ENCODE measurements at regions not wholly inside any gene's neighbourhood (a gene's known extent, or its start where the extent isn't known, plus 50 kb on each side); places are given as distances from the start of the nearest gene placed in this dataset.

- no peak overlapping the region for H3K27ac Mint-ChIP-seq
- no peak overlapping the region for H3K4me3 Mint-ChIP-seq
- H3K4me1 Mint-ChIP-seq: no peaks in the 10 kb centered on the region
- no peak for DNase-seq
- no peaks in the 10 kb centered on the region for H3K36me3 Mint-ChIP-seq
- no peaks in the 10 kb centered on the region for H3K27me3 Mint-ChIP-seq
- H3K9me3 Mint-ChIP-seq: peaks cover 5% of the 10 kb centered on the region
Observed at GRCh38 chr5:167466992-167467391, 824.5 kb upstream of the WWC1 start.

DNA sequence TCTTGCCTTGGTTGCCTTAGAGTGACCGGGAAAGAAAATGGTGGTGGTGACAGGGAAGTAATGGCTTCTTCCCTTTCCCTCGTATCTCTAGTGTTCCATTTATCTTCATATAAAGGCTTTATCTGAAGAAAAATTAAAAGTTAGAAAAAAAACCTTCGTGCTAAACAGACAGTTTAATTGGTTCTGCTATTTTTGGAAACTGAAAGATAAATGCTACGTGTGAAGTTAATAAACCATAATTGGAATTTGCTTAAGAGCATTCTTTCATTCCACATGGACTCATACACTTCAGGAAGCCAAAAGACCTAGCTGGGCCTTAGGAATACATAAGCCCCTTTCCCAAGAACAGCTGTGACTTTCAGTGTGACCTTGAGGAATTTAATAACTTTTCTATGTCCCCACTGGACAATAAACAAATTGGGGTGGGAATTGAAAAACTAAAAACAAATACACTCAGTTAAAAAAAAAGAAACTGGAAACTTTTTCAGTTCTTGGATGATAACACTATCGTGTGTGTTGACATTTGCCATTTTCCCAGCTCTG, 818.8 kb upstream of the WWC1 start:
- H3K4me1 Mint-ChIP-seq: no peaks in the 10 kb centered on the region
- H3K27ac Mint-ChIP-seq: no peak overlapping the region
- no peaks in the 10 kb centered on the region for H3K27me3 Mint-ChIP-seq
- H3K4me3 Mint-ChIP-seq: no peak overlapping the region
- H3K36me3 Mint-ChIP-seq: no peaks in the 10 kb centered on the region
- H3K9me3 Mint-ChIP-seq: no peaks in the 10 kb centered on the region
- no peak for DNase-seq

GRCh38 chr5:167478188-167478587, 813.3 kb upstream of the WWC1 start:
- no peak for DNase-seq
- Mint-ChIP-seq H3K27ac (no peak overlapping the region), H3K4me3 (no peak overlapping the region), H3K36me3 (no peaks in the 10 kb centered on the region), H3K4me1 (no peaks in the 10 kb centered on the region), H3K27me3 (no peaks in the 10 kb centered on the region), H3K9me3 (no peaks in the 10 kb centered on the region)

DNA sequence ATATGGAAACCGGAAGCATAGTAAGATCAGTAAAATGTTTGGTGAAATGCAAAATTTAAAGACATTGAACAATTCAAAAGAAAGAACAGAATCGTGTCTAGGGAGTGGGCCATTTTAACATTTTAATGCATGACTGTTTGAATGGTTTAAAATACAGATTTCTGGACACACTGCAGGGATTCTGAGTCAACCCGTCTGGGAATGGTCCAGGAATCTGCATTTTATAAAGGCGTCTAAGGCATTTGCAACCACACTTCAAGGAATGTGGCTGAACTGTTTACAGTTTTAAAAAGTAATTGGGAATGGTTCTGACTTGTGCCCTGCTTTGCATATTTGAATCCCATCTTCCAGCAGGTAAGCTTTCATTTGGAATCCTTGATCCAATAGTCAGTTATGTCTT, 811.7 kb upstream of the WWC1 start:
- no peaks in the 10 kb centered on the region for H3K9me3 Mint-ChIP-seq
- no peak overlapping the region for H3K27ac Mint-ChIP-seq
- no peaks in the 10 kb centered on the region for H3K27me3 Mint-ChIP-seq
- no peak for DNase-seq
- H3K36me3 Mint-ChIP-seq: no peaks in the 10 kb centered on the region
- H3K4me3 Mint-ChIP-seq: no peak overlapping the region
- H3K4me1 Mint-ChIP-seq: no peaks in the 10 kb centered on the region

DNA sequence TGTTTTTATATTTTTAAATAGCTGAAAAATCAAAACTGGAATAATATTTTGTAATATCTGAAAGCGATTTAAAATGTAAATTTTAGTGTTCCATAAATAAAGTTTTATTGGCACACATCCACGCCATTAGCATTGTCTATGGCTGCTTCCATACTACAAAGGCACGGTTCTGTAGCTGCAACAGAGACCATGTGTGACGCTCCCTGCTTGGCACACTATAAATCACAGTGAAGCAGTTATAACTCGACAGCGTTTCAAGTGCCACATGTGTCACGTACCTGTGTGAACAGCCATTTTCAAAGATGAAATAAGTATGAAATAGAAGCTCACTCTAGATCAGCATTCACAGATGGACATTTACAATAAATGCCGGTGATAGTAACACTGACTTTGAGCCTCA, 810.1 kb upstream of the WWC1 start:
- no peak overlapping the region for H3K4me3 Mint-ChIP-seq
- H3K4me1 Mint-ChIP-seq: no peaks in the 10 kb centered on the region
- no peaks in the 10 kb centered on the region for H3K36me3 Mint-ChIP-seq
- H3K27ac Mint-ChIP-seq: no peak overlapping the region
- H3K9me3 Mint-ChIP-seq: no peaks in the 10 kb centered on the region
- DNase-seq: no peak
- H3K27me3 Mint-ChIP-seq: no peaks in the 10 kb centered on the region

- H3K27me3 Mint-ChIP-seq: no peaks in the 10 kb centered on the region
- no peaks in the 10 kb centered on the region for H3K4me1 Mint-ChIP-seq
- no peaks in the 10 kb centered on the region for H3K9me3 Mint-ChIP-seq
- no peak for DNase-seq
- H3K4me3 Mint-ChIP-seq: no peak overlapping the region
- no peaks in the 10 kb centered on the region for H3K36me3 Mint-ChIP-seq
- H3K27ac Mint-ChIP-seq: no peak overlapping the region
Observed at GRCh38 chr5:167482555-167482954, 808.9 kb upstream of the WWC1 start.

DNA sequence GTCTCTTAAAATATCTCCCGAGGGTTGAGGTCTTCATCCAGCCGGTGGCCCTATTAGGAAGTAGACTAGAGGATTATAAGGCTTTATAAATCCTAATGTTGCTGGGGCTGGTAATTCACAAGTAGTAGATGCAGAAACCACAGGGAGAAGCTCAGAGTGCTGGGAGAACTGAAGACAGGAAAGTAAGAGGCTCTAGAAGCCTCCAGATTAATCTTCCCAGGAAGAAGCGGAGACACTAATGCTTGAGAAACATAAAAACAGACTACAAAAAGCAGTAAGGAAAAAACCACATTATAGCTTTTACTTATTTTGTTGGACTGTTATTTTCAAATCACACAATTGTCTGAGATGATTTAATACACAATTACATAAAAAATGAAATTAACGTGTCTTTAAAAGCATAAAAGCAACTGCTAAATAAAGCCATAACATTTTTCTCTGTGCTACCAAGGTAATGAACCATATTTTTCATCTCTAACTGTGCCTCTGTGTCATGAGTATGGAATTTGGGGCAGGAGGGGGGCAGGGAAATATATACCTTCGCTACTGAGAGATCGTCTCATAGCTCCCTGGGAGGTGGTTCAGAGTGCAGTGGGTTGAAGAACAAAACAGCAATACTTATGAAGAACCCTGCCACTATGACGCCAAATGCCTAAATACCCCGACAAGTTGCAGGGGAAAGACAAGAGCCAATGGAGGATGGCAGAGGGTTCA, 806.2 kb upstream of the WWC1 start:
- Mint-ChIP-seq H3K9me3 (peaks cover 1% of the 10 kb centered on the region), H3K4me3 (no peak overlapping the region), H3K36me3 (no peaks in the 10 kb centered on the region), H3K27me3 (no peaks in the 10 kb centered on the region), H3K4me1 (no peaks in the 10 kb centered on the region), H3K27ac (no peak overlapping the region)
- DNase-seq: no peak

DNA sequence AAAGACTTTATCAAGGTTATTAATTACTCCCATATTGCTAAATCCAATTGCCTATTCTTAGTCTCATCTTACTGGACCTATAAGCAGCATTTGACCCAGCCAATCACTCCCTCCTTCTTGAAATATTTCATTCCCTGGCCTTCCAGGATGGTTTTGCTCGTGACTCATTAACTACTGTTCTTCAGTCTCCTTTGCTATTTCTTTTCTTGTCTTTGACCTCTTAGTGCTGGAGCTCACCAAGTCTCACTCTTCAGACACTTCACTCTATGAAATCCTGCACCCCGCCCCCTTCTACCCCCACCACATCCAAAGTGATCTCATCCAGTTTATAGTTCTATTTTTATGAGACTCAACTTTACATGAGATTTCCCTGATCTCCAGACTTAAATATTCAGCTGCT, 803.1 kb upstream of the WWC1 start:
- no peak overlapping the region for H3K27ac Mint-ChIP-seq
- H3K9me3 Mint-ChIP-seq: peaks cover 1% of the 10 kb centered on the region
- no peaks in the 10 kb centered on the region for H3K4me1 Mint-ChIP-seq
- no peak for DNase-seq
- no peak overlapping the region for H3K4me3 Mint-ChIP-seq
- H3K27me3 Mint-ChIP-seq: no peaks in the 10 kb centered on the region
- H3K36me3 Mint-ChIP-seq: no peaks in the 10 kb centered on the region

DNA sequence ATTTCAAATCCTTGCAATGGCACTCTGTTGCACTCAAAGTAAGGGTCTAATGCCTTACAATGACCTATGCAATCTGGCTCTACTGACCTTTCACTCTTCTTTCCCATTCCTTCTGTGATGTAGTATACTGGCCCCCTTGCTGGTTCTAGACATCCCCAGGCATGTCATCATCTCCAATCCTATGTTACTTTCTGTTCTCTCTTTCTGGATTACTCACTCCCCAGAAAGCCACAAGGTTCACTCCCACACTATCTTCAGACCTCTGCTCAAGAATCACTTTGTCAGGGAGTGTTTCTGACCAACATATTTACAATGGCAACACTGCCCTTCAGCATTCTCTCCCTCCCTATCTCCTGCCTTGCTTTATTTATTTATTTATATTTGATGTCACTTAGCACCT, 802.2 kb upstream of the WWC1 start:
- H3K36me3 Mint-ChIP-seq: no peaks in the 10 kb centered on the region
- peaks cover 1% of the 10 kb centered on the region for H3K9me3 Mint-ChIP-seq
- DNase-seq: no peak
- H3K4me3 Mint-ChIP-seq: no peak overlapping the region
- H3K4me1 Mint-ChIP-seq: no peaks in the 10 kb centered on the region
- H3K27ac Mint-ChIP-seq: no peak overlapping the region
- no peaks in the 10 kb centered on the region for H3K27me3 Mint-ChIP-seq

DNA sequence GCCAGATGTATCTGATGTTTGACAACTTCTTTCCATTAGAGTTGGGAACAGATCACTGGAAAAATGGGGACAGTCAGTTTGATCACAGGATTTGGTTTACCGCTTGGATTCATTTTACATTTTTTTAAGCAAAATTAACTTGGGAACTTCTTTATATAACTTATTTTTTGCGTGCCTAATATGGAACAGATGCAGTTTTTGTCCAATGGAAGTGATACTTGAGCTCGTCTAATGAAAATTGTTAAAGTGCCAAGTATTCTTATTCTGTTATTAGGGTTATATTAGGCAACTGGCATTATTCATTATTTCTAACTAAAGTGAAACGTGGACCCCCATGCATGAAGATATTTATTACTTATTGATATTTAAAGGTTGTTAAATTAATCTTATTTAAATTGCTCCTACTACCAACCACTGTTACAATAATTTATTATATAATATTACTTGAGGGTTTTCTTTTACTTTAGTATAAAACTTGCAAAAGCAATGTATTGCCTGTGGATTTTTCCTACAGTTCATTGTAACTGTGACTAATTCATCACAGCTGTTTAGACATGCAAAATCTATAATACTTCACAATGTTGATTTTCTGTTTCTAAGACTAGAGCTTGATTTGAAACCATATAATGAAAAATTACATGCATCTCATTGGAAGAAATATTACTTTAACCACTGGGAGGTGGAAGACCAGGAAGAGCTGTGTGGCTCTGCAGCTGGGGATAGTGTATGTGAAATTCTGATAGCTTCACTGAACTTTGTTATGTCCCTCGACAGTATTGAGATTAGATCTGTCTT, 787.3 kb upstream of the WWC1 start:
- Mint-ChIP-seq H3K4me1 (no peaks in the 10 kb centered on the region), H3K27me3 (no peaks in the 10 kb centered on the region), H3K27ac (no peak overlapping the region), H3K4me3 (no peak overlapping the region), H3K9me3 (no peaks in the 10 kb centered on the region), H3K36me3 (no peaks in the 10 kb centered on the region)
- DNase-seq: no peak

DNA sequence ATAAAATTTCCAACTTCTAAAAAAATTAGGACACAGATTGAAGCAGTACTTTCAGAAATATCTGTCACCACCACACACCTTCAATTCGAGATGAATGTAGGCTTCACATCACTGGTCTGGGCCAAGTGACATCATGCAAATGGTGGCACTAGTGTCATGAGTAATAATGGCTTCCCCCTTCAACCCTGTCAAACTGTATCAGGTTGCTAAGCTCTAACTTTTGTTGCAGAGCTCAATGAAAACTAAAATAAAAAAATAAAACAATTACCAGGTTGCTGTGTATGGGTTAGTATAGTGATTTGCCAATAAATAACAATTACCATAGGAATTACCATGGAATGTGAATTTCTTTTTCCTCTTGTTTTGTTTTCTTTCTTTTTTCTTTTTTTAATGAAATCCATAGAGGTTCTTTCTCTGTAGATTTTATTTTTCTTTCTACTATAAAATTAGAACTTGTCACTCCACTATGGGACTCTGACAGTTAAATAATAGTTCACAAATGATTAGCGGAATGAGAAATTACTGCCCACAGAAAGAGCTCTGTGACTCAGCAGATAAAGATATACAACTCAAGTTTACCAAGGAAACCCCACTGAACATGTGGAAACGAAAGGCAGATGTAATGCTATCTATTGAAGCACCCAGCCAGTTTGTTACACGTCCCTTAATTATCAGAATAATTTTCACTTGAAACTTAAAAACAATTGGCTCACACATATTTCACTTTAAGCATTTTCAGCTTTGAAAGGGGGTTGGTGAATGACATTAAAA, 783.8 kb upstream of the WWC1 start:
- DNase-seq: no peak
- Mint-ChIP-seq H3K4me3 (no peak overlapping the region), H3K9me3 (no peaks in the 10 kb centered on the region), H3K36me3 (no peaks in the 10 kb centered on the region), H3K27ac (no peak overlapping the region), H3K4me1 (no peaks in the 10 kb centered on the region), H3K27me3 (no peaks in the 10 kb centered on the region)

GRCh38 chr5:167509076-167509475, 782.4 kb upstream of the WWC1 start:
- Mint-ChIP-seq H3K4me3 (no peak overlapping the region), H3K4me1 (no peaks in the 10 kb centered on the region), H3K9me3 (no peaks in the 10 kb centered on the region), H3K27me3 (no peaks in the 10 kb centered on the region), H3K27ac (no peak overlapping the region), H3K36me3 (no peaks in the 10 kb centered on the region)
- DNase-seq: no peak

DNA sequence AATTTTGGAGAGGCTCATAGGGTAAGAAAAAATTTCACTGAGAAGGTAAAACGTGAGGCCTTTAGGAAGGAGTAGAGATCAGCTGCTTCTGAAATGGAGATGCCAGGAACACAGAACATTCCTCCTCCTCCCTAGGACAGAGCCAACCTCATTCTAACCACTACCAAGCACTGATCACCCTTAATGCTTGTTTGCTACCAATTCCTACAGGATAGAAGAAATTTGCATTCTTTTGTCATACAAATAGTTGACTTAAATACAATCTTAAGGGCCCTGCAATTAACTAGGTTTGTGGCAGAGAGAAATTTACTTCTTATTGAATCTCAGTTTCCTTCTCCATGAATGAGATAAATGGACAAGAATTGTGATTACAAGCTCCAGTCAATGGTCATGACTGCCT, 780.2 kb upstream of the WWC1 start:
- H3K27ac Mint-ChIP-seq: no peak overlapping the region
- H3K9me3 Mint-ChIP-seq: no peaks in the 10 kb centered on the region
- H3K4me1 Mint-ChIP-seq: no peaks in the 10 kb centered on the region
- no peak overlapping the region for H3K4me3 Mint-ChIP-seq
- DNase-seq: no peak
- no peaks in the 10 kb centered on the region for H3K27me3 Mint-ChIP-seq
- H3K36me3 Mint-ChIP-seq: no peaks in the 10 kb centered on the region

DNA sequence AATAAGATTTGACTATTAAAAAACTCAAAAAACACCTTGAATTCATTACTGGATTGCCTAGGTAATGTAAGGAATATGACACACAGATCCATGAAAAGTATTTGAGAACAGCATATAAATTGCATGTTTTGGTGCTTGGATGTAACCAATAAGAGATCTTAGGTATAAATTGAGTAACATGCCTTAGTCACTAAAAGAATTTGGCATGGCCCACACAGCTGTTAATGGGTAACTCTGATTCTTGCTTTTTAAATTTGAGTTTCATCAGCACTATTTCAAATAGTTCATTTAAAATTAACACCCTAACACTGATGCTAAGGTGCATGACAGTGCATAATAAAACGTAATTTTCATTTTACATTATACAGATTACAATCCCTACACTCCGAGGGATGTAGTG, 779.3 kb upstream of the WWC1 start:
- H3K36me3 Mint-ChIP-seq: no peaks in the 10 kb centered on the region
- H3K27me3 Mint-ChIP-seq: no peaks in the 10 kb centered on the region
- H3K4me3 Mint-ChIP-seq: no peak overlapping the region
- H3K27ac Mint-ChIP-seq: no peak overlapping the region
- no peak for DNase-seq
- no peaks in the 10 kb centered on the region for H3K9me3 Mint-ChIP-seq
- no peaks in the 10 kb centered on the region for H3K4me1 Mint-ChIP-seq

DNA sequence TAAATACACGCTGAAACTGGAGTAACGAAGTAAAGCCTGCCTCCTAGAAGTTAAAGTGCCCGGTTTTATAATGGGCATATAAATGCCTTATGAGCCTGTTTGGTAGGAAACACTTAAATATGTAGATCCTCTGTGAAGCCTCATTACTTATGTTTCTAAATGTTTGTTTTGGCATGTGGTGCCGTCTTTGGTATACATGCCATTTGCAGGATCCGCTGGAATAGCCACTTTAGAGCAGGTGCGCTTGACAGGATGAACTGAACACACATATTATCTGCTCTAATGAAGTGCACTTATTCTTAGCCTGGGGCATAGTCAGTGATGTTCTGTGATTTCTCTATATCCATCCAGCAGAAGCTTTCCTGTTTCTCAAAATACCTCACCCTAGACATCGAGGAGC, 778.1 kb upstream of the WWC1 start:
- H3K27me3 Mint-ChIP-seq: no peaks in the 10 kb centered on the region

More for the DNA sequence above, 778.1 kb upstream of the WWC1 start:
- Mint-ChIP-seq H3K27ac (no peak overlapping the region), H3K4me3 (no peak overlapping the region), H3K36me3 (no peaks in the 10 kb centered on the region), H3K4me1 (no peaks in the 10 kb centered on the region), H3K9me3 (no peaks in the 10 kb centered on the region)
- DNase-seq: no peak

All from activated naive CD8-positive, alpha-beta T cell treated with anti-CD3 and anti-CD28 coated beads for 36 hours (primary cell).